ENCODE measurements at regions not wholly inside any gene's neighbourhood (a gene's known extent, or its start where the extent isn't known, plus 50 kb on each side); places are given as distances from the start of the nearest gene placed in this dataset.

DNA sequence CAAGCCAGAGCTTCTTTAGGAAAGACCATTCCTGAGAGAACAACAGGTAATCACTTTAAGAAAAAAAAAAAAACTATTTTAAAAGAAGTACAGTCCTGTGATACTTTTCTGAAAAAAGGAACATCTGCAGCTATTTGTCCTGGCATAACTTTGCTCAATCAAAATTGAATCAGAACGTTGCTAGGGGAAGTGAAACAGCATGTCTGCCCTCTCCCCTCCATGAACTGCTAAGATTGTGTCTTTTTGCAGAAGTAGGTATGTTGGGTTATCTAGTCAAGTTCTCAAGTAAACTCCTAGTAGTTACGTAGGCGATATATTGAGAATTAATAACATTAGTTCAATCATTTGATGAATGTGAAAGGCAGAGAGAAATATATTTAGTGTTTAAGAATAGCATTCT, 1013.3 kb downstream of the TUSC7 start:
- TF ChIP-seq, protein P1, sequence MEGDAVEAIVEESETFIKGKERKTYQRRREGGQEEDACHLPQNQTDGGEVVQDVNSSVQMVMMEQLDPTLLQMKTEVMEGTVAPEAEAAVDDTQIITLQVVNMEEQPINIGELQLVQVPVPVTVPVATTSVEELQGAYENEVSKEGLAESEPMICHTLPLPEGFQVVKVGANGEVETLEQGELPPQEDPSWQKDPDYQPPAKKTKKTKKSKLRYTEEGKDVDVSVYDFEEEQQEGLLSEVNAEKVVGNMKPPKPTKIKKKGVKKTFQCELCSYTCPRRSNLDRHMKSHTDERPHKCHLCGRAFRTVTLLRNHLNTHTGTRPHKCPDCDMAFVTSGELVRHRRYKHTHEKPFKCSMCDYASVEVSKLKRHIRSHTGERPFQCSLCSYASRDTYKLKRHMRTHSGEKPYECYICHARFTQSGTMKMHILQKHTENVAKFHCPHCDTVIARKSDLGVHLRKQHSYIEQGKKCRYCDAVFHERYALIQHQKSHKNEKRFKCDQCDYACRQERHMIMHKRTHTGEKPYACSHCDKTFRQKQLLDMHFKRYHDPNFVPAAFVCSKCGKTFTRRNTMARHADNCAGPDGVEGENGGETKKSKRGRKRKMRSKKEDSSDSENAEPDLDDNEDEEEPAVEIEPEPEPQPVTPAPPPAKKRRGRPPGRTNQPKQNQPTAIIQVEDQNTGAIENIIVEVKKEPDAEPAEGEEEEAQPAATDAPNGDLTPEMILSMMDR (IDR thresholded peaks at IDR 0.05) = no peak
- TF ChIP-seq POLR2A (IDR thresholded peaks at IDR 0.05) = no peak

All from right lobe of liver (tissue), 4 donors.